ENCODE measurements at regions not wholly inside any gene's neighbourhood (a gene's known extent, or its start where the extent isn't known, plus 50 kb on each side); places are given as distances from the start of the nearest gene placed in this dataset.

DNA sequence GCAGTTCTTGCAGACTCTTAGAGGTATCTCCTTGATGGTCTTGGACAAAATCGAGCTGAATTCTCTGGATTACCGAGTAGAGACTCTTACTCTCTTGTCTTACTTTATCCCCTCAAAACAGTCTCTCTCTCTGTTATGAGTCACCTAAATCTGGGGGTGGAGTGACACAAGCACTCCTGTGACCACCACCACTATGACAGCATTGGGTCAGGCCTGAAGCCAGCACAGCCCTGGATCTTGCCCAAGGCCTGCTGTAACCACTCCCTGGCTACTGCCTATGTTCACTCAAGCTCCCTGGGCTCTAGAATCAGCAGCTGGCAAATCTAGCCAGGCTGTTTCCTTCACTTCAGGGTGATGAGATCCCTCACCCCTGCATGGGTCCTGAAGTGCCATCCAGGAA, 662.5 kb downstream of the LUZP2 start:
- DNase-seq (ENCODE audit: insufficient read length, low spot score) (no peak), FAIRE-seq (no peak)
- TF ChIP-seq POLR2A (IDR thresholded peaks at IDR 0.05; ENCODE audit: low read depth, low read length), result no peak

DNA sequence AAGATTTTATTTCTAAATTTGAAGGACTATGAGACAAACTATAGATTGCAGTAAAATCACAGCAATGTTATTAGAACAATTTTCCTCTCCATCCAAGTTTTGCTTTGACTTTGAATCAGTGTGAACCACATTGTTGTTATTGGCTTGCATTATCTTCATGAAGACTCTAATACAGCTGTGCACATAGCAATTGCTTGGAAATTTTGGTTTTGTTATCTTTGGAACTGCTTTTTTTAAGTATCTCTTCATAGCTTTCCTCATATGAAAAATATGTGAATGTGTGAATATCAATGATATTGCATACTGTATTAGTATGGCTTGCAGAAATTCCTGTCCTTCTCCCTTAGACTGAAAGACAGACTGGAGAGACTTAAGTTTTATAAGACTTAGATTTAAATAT, 666.6 kb downstream of the LUZP2 start:
- FAIRE-seq, result no peak
- no peak for DNase-seq (ENCODE audit: insufficient read length, low spot score)
- TF ChIP-seq POLR2A (IDR thresholded peaks at IDR 0.05; ENCODE audit: low read depth, low read length), result no peak

DNA sequence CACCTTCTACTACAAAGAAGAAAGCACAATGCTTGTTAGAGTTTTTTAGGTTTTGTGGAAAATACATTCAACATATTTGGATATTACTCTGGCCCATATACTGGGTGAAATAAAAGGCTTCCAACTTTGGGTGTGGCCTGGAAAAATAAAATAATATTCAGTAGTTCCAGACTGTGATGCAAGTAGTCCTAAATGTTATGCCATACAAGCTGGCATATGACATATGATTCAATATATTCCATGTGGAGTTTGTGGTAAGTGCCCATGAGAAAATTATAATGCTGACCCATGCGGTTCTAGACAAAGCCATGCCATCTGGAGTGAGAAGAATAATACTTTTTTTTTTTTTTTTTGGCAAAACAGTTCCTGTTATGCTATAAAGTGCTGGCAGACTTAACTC, 683.3 kb downstream of the LUZP2 start:
- DNase-seq (ENCODE audit: insufficient read length, low spot score) (no peak), FAIRE-seq (no peak)
- no peak for TF ChIP-seq POLR2A (IDR thresholded peaks at IDR 0.05; ENCODE audit: low read depth, low read length)

DNA sequence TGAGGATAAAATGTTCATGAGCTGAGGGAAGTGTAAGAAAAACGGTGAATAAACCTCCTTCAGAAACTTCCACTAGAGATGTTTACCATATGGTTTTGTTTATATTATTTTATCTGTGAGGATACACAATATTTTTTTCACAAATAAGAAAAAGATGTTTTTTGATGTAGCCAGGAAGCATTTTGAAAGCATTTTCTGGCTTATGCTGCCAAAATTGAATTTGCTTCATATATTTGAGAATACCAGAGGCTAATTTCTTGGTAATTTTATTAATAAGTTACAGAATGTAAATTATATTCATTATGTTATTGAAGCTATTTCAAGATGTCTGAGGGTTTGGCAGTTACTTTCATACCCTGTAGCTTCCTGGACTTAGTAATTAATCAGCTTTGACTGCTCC, 686.6 kb downstream of the LUZP2 start:
- TF ChIP-seq POLR2A (IDR thresholded peaks at IDR 0.05; ENCODE audit: low read depth, low read length), result no peak
- DNase-seq (ENCODE audit: insufficient read length, low spot score) (no peak), FAIRE-seq (no peak)

DNA sequence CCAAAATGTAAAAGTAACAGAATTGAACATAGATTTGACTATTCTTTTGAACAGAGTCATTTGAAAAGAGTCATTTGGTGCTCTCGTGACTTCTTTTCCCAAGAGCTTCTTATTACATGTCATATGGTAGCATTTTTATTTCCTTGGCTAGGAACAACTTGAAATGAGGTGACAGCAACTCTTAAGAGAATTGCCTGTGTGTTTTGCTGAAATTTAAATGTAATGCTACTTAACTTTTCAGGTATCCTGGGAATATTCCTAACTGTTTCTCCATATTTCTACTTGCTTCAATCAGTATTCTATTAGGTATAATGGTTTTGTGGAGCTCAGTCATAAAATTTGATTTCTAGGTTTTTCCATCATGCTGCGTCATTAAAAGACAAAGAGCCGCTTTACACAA, 700.7 kb downstream of the LUZP2 start:
- DNase-seq (ENCODE audit: insufficient read length, low spot score) (no peak), FAIRE-seq (no peak)
- TF ChIP-seq POLR2A (IDR thresholded peaks at IDR 0.05; ENCODE audit: low read depth, low read length), result no peak

DNA sequence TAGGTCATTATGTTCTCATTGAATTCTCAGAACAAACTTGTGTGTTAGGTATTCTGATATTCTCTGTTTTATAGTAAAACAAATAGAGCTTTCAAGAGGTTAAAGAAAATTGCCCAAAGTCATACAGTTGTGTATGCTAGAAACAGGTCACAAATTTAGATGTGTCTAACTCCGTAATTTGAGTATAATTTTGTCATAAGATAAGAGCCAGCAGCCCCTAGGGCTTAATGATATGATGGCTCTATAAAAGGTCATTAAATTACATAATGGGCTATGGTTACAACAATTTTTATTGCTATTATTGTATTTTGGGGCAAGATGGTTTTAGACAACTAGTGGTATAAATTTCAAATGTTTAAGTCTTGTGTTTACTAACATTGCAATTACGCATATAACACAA, 701.9 kb downstream of the LUZP2 start:
- FAIRE-seq, result no peak
- no peak for TF ChIP-seq POLR2A (IDR thresholded peaks at IDR 0.05; ENCODE audit: low read depth, low read length)
- no peak for DNase-seq (ENCODE audit: insufficient read length, low spot score)

DNA sequence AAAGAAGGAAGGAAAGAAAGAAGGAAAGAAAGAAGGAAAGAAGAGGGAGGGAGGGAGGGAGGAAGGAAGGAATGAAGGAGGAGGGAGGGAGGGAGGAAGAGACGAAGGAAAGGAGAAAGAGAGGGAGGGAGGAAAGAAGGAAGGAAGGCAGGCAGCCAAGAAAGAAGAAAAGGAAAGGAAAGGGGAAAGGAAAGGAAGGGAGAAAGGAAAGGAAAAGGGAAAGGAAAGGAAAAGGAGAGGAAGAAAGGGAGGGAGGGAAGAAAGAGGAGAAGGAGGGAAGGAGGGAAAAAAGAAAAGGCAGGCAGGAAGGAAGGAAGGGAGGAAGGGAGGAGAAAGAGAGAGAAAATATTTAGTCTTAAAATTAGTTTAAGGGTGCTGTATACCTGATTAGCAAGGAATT, 704.1 kb downstream of the LUZP2 start:
- no peak for TF ChIP-seq POLR2A (IDR thresholded peaks at IDR 0.05; ENCODE audit: low read depth, low read length)
- DNase-seq (ENCODE audit: insufficient read length, low spot score) (no peak), FAIRE-seq (no peak)

DNA sequence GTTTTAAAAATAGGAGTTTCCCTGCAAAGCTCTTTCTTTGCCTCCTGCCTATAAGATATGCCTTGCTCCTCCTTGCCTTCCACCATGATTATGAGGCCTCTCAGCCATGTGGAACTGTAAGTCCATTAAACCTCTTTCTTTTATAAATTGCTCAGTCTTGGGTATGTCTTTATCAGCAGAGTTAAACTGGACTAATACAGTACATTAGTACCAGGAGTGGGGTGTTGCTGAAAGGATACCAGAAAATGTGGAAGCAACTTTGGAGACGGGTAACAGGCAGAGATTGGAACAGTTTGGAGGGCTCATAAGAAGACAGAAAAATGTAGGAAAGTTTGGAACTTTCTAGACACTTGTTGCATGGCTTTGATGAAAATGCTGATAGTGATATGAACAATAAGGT, 709.9 kb downstream of the LUZP2 start:
- no peak for FAIRE-seq
- no peak for DNase-seq (ENCODE audit: insufficient read length, low spot score)
- no peak for TF ChIP-seq POLR2A (IDR thresholded peaks at IDR 0.05; ENCODE audit: low read depth, low read length)

DNA sequence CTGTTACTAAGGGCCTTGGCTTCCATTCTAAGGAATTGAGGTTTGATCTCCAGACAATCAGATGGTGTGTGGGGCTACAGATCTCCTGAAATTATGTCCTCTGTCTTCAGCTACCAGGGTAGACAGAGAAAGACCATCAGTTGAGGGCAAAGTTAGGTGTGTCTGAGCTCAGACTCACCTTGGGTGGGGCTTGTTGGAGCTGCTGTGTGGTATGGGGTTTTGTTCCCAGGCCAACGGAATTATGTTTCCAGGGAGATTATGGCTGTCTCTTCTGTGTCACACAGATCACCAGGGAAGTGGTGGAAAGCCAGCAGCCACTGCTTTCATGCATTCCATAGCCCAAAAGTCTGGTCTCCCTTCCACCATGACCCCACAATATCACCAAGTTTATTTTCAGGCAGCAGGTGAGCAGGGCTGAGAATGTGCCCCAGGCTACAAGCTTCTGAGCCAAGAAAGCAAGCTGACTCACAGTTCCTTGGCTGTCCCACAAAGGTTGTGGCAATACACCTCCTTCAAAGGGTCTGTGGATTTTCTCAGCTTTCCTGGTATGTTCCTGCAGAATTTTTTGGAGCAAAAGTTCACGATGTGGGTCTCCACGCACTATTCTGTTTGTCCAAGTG, 714.9 kb downstream of the LUZP2 start:
- no peak for FAIRE-seq
- DNase-seq (ENCODE audit: insufficient read length, low spot score), result no peak

DNA sequence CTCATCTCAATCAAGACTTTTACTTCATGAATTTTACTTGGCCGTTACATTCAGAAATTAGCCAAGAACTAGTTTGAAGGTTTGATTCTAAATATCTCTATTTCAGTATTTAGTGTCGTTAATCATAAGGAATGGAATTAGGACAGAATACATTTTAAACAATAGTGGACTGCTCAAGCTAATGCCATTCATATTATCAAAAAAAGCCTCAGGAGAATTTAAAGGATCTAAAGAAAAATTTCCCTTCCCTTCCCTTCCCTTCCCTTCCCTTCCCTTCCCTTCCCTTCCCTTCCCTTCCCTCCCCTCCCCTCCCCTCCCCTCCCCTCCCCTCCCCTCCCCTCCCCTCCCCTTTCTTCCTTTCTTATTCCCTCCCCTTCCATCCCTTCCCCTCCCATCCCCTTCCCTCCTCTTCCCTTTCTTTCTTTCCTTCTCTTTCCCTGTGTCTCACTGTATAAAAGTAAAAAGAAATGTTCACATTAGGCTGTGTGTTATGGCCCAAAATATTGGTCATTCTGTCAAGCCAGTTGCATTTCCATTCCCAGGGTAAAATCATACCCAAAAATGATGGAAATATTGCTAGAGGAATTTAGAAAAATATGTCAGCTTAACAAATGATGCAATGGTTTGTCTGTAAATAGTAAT, 717.8 kb downstream of the LUZP2 start:
- FAIRE-seq, result no peak
- no peak for DNase-seq (ENCODE audit: insufficient read length, low spot score)
- no peak for TF ChIP-seq POLR2A (IDR thresholded peaks at IDR 0.05; ENCODE audit: low read depth, low read length)

More for the DNA sequence above, 714.9 kb downstream of the LUZP2 start:
- no peak for TF ChIP-seq POLR2A (IDR thresholded peaks at IDR 0.05; ENCODE audit: low read depth, low read length)

DNA sequence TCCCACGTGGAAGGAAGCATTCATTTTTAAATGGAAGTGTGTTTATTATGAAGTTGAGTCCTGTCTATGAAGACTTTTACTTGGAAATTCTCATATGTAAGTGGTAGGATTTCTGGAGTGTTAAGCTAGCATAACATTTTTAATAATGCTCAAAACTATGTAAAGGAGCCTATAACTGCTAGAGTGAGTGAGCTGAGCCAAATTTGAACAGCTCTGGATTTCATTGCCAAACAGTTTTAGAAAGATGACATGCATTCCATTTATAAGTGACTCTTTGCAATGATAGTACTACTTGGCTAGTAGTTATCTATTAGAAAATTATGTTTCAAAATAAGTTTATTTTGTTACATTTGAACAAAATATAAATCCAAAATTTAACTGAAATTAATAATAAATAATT, 721.2 kb downstream of the LUZP2 start:
- FAIRE-seq, result no peak

DNA sequence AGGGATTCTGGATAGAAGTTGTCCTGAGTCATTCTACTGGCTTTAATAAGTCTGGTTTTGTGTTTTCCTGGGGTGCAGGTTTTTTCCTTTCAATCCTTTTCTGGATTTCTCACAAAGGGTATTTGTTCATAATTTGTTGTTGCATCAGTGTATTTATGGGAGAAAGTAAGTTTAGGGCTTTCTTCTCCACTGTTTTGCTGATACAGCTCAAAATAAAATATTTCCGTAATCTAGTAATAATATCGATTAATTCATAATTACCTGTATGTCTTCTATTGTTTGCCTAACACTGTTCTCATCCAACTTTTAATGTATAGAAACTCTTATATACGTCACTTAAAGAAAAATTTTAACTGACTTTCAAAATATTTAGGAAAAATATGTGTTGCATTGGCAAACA, 728.2 kb downstream of the LUZP2 start:
- DNase-seq (ENCODE audit: insufficient read length, low spot score), result no peak
- TF ChIP-seq POLR2A (IDR thresholded peaks at IDR 0.05; ENCODE audit: low read depth, low read length), result no peak
- no peak for FAIRE-seq

More for the DNA sequence above, 721.2 kb downstream of the LUZP2 start:
- DNase-seq (ENCODE audit: insufficient read length, low spot score), result no peak
- TF ChIP-seq POLR2A (IDR thresholded peaks at IDR 0.05; ENCODE audit: low read depth, low read length), result no peak

DNA sequence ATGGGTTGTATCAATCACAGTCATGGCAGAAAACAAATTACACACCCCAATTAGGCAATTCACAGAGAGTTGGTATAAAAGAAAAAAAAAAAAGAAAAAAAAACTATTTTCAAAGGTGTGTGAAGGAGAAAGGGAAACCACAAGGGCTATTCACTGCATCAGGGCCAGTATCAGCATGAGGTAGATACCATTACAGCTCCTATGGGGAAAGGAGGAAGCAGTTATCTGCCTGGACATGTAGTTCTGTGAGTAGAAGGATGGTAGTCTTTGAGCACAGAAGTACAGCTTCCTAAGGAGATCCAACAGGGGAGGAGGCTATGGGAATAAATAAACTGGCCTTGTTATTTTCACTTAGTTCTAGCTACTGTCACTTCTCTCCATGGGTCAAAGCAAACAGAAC, 746.1 kb downstream of the LUZP2 start:
- TF ChIP-seq POLR2A (IDR thresholded peaks at IDR 0.05; ENCODE audit: low read depth, low read length), result no peak
- no peak for FAIRE-seq
- no peak for DNase-seq (ENCODE audit: insufficient read length, low spot score)

DNA sequence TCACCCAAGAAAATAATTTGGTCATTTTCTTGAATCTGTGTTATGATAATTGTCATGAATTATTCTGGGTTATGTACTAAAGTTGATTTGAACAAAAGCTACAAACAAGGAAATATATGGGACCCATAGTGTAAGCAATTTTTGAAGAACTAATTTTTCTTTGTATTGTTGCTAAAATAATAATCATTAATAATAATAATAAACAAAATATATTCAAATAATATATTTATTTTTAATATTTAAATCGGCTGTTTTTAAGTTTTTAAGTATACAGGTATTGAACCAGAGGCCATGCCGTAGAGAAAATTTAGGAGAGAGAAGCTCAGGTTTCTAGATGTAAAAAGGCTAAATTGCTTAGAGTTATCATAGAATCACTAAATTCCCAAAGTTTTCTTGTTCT, 747.3 kb downstream of the LUZP2 start:
- no peak for FAIRE-seq
- TF ChIP-seq POLR2A (IDR thresholded peaks at IDR 0.05; ENCODE audit: low read depth, low read length), result no peak
- no peak for DNase-seq (ENCODE audit: insufficient read length, low spot score)

DNA sequence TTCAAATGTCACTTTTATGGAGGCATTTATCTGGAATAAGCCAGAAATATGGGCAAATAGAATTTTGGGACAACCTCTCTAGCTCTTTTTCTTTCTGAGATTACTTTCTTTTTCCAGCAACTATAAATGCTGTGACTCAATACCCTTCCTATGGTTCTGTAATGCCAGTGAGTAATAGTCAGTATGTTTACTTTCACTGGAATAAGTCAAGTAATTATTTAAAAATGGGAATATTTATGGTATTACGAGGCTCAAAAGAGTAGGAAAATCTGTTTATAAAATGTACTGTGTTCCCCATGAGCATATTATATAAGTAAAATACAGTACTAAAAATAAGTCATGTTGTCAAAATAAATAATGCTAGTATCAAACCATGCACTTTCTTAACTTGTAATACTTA, 750.5 kb downstream of the LUZP2 start:
- FAIRE-seq, result no peak
- TF ChIP-seq POLR2A (IDR thresholded peaks at IDR 0.05; ENCODE audit: low read depth, low read length), result no peak
- no peak for DNase-seq (ENCODE audit: insufficient read length, low spot score)

All from H54 (cell line).